ENCODE measurements at regions not wholly inside any gene's neighbourhood (a gene's known extent, or its start where the extent isn't known, plus 50 kb on each side); places are given as distances from the start of the nearest gene placed in this dataset.

DNA sequence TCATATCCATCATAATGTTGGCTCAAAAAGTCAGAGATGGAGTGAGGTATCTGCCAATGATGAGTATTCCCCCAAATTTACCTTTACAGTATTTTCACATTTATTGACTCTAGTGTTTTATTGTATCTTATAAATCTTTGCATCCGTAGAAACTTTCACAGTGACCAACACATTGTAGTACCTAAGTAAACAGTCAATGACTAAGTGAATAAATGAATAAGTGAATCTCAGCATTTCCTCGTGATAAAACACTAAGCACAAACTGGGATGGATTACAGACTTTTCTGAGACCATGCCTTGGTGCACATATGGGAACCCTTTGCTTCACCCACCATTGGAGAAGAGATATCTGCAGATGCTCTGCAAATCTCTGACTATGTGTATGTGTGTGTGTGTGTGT lies 429.9 kb downstream of the NR4A2 start:
- DNase-seq = no peak
- Histone ChIP-seq H3K9me3 (ENCODE audit: control insufficient read depth, low read depth, low read length) (no peaks in the 10 kb centered on the region), H3K18ac (ENCODE audit: insufficient read length, low read depth, low read length) (no peak overlapping the region), H3K79me1 (ENCODE audit: insufficient read depth, low read depth, low read length, poor library complexity, severe bottlenecking) (no peaks in the 10 kb centered on the region), H4K8ac (replicated peaks; ENCODE audit: insufficient read length, low read depth, low read length) (no peak overlapping the region), H3K4me2 (ENCODE audit: insufficient read depth, insufficient read length, low read length) (no peak overlapping the region), H3T11ph (ENCODE audit: low read length) (no peak overlapping the region), H2BK5ac (ENCODE audit: insufficient read length, low read length) (no peak overlapping the region), H3K23me2 (ENCODE audit: insufficient read length, low read depth, low read length, poor library complexity, severe bottlenecking) (no peaks in the 10 kb centered on the region), H2BK12ac (ENCODE audit: insufficient read length, low read depth, low read length) (no peak overlapping the region), H3K23ac (ENCODE audit: insufficient read length, low read depth, low read length) (no peak overlapping the region), H3K27me3 (ENCODE audit: insufficient read depth, low read length) (no peaks in the 10 kb centered on the region; the same call in 1 of the 2 replicates), H4K91ac (ENCODE audit: insufficient read length, low read depth, low read length) (no peak overlapping the region), H3K14ac (ENCODE audit: insufficient read depth, low read length) (no peak overlapping the region), H3K9ac (ENCODE audit: extremely low read depth, insufficient read length, low read length) (no peak overlapping the region), H4K5ac (ENCODE audit: insufficient read length, low read depth, low read length) (no peak overlapping the region), H3K4me1 (ENCODE audit: insufficient read depth, low read length) (no peaks in the 10 kb centered on the region), H3K27ac (ENCODE audit: insufficient read length, low read depth, low read length) (no peak overlapping the region), H4K20me1 (ENCODE audit: control insufficient read depth, insufficient read depth, insufficient read length) (no peaks in the 10 kb centered on the region), H2BK120ac (ENCODE audit: low read depth, low read length, poor library complexity, severe bottlenecking) (no peak overlapping the region), H2BK20ac (ENCODE audit: low read depth, low read length, poor library complexity, severe bottlenecking) (no peak overlapping the region), H3K56ac (ENCODE audit: insufficient read length, low read depth, low read length) (no peak overlapping the region), H2AFZ (ENCODE audit: low read length) (no peak overlapping the region), H2BK15ac (ENCODE audit: low read depth, low read length) (no peak overlapping the region), H3K79me2 (ENCODE audit: insufficient read depth, low read length) (no peaks in the 10 kb centered on the region), H3K4ac (ENCODE audit: low read depth, low read length) (no peak overlapping the region), H2AK5ac (ENCODE audit: insufficient read length, low read length) (no peak overlapping the region)
- Mint-ChIP-seq H3K4me3 (no peak overlapping the region), H3K4me1 (peaks cover 30 to 33% of the 10 kb centered on the region in 2 experiments), H3K36me3 (ENCODE audit: insufficient read depth in 1 of 3, low read depth in 3 of 3) (no peaks in the 10 kb centered on the region), H3K27me3 (ENCODE audit: low read depth) (no peaks in the 10 kb centered on the region), H3K9me3 (no peaks in the 10 kb centered on the region), H3K27ac (no peak overlapping the region)
- TF ChIP-seq, protein P1, sequence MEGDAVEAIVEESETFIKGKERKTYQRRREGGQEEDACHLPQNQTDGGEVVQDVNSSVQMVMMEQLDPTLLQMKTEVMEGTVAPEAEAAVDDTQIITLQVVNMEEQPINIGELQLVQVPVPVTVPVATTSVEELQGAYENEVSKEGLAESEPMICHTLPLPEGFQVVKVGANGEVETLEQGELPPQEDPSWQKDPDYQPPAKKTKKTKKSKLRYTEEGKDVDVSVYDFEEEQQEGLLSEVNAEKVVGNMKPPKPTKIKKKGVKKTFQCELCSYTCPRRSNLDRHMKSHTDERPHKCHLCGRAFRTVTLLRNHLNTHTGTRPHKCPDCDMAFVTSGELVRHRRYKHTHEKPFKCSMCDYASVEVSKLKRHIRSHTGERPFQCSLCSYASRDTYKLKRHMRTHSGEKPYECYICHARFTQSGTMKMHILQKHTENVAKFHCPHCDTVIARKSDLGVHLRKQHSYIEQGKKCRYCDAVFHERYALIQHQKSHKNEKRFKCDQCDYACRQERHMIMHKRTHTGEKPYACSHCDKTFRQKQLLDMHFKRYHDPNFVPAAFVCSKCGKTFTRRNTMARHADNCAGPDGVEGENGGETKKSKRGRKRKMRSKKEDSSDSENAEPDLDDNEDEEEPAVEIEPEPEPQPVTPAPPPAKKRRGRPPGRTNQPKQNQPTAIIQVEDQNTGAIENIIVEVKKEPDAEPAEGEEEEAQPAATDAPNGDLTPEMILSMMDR (conservative IDR thresholded peaks at IDR 0.05) = no peak
- WGBS (ENCODE audit: extremely low coverage, insufficient read length, low lambda C conversion rate) = no CpG with 5 or more reads among the region's 2 CpGs

Measured in H9 (cell line).